GM13976 (cell line): ENCODE measurements at regions not wholly inside any gene's neighbourhood (a gene's known extent, or its start where the extent isn't known, plus 50 kb on each side); places are given as distances from the start of the nearest gene placed in this dataset.

Experiments
- DNase-seq: peaks from one replicate; pipeline ENCODE4 v3.0.0; 2012; ENCODE audit warnings: low spot score
- CTCF ChIP-seq: IDR thresholded peaks from 2 replicates; pipeline ENCODE4 v1.5.1; 2012; ENCODE audit warnings: borderline replicate concordance, mild to moderate bottlenecking; ENCODE audit not compliant: insufficient read depth; ENCODE audit errors: extremely low read depth, missing control alignments, control extremely low read depth
- in situ Hi-C: fragments of 300-500 bp; cut with MboI; formaldehyde crosslinking; loops from one replicate; pipeline ENCODE4 v1.12.0; 2022; ENCODE audit warnings: low sequenced_read_pairs, mixed read lengths, inconsistent platforms; ENCODE audit not compliant: unreplicated experiment

GRCh38 chr21:17231771-17232170 lies 281.1 kb upstream of the CXADR start:
- in situ Hi-C loops: no loop called here
- no peak for DNase-seq
- TF ChIP-seq CTCF: no peak

- in situ Hi-C loops: no loop called here
- DNase-seq: no peak
- TF ChIP-seq CTCF: no peak
Observed at GRCh38 chr21:17238468-17238867, 274.4 kb upstream of the CXADR start.

- TF ChIP-seq CTCF: no peak
- in situ Hi-C loops: no loop called here
- no peak for DNase-seq
Observed at GRCh38 chr21:17250778-17251241, 262.0 kb upstream of the CXADR start.

- TF ChIP-seq CTCF: no peak
- in situ Hi-C loops: no loop called here
- no peak for DNase-seq
Observed at GRCh38 chr21:17257784-17258183, 255.1 kb upstream of the CXADR start.

- TF ChIP-seq CTCF: no peak
- in situ Hi-C loops: no loop called here
- no peak for DNase-seq
Observed at GRCh38 chr21:17264182-17264581, 248.7 kb upstream of the CXADR start.

GRCh38 chr21:17269760-17270159 lies 243.1 kb upstream of the CXADR start:
- in situ Hi-C loops: no loop called here
- DNase-seq: no peak
- TF ChIP-seq CTCF: no peak

- no peak for TF ChIP-seq CTCF
- in situ Hi-C loops: no loop called here
- DNase-seq: peak; percentile 4
Observed at GRCh38 chr21:17270229-17270628, 242.6 kb upstream of the CXADR start.
